ENCODE measurements at regions not wholly inside any gene's neighbourhood (a gene's known extent, or its start where the extent isn't known, plus 50 kb on each side); places are given as distances from the start of the nearest gene placed in this dataset.
A peak's percentile ranks its signal among the peaks of the same experiment; 100 is the strongest.

DNA sequence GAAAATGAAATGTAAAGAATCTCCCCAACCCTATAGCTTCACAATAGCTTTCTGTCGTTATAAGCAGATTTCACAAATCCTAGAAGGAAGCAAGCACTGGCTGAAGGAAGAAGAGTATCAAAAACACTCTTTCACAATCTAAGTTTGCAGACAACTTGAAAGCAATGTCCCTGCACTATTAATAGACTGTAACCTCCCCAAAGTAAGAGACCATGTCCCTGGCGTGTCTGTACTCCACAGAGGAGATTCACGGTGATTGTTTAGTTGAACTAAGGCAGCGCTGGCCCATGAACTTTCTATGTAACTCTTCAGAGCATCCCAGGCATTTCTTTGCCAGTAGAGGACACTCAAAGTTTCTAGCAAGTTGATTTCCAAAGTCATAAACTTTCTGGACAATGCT, 128.0 kb upstream of the HNRNPA3 start:
- no peak for DNase-seq
- peaks cover 0 to 5% of the 10 kb centered on the region in 2 donors for H3K9me3 Mint-ChIP-seq
- peaks cover 5 to 8% of the 10 kb centered on the region in 2 donors for H3K27me3 Mint-ChIP-seq
- no peak overlapping the region for H3K27ac Mint-ChIP-seq
- no peak for ATAC-seq (replicated peaks)
- no peak overlapping the region for H3K4me3 Mint-ChIP-seq
- no peaks in the 10 kb centered on the region for H3K36me3 Mint-ChIP-seq
- H3K4me1 Mint-ChIP-seq: no peaks in the 10 kb centered on the region

GRCh38 chr2:177088529-177088928, 124.1 kb upstream of the HNRNPA3 start:
- H3K27me3 Mint-ChIP-seq: peaks cover 0 to 12% of the 10 kb centered on the region in 2 donors
- H3K9me3 Mint-ChIP-seq: no peaks in the 10 kb centered on the region
- H3K36me3 Mint-ChIP-seq: no peaks in the 10 kb centered on the region
- H3K4me1 Mint-ChIP-seq: no peaks in the 10 kb centered on the region
- DNase-seq: no peak
- H3K4me3 Mint-ChIP-seq: no peak overlapping the region
- no peak for ATAC-seq (replicated peaks)
- no peak overlapping the region for H3K27ac Mint-ChIP-seq

- ATAC-seq (replicated peaks) (no peak), DNase-seq (no peak)
- no peaks in the 10 kb centered on the region for H3K9me3 Mint-ChIP-seq
- no peaks in the 10 kb centered on the region for H3K36me3 Mint-ChIP-seq
- no peak overlapping the region for H3K27ac Mint-ChIP-seq
- peaks cover 5 to 12% of the 10 kb centered on the region in 2 donors for H3K27me3 Mint-ChIP-seq
- H3K4me1 Mint-ChIP-seq: no peaks in the 10 kb centered on the region
- no peak overlapping the region for H3K4me3 Mint-ChIP-seq
Observed at GRCh38 chr2:177090967-177091366, 121.6 kb upstream of the HNRNPA3 start.

DNA sequence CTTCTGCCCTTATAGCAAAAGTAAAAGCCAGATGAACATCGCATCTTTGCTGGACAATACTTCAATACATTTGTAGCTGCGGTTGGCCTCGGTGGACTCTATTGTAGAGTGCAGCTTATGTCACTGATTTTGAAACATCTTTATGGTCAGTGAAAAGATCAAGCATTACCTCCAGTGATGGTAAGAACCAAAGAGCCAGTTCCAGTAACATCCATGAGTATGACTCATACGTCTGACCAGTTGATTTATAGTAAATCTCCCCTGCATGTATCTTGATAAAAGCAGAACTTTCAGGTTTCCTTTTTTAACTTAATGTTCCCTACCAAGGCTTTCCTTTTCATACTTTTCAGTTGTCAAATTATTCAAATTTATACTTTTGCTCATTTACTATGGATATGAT, 119.2 kb upstream of the HNRNPA3 start:
- no peaks in the 10 kb centered on the region for H3K36me3 Mint-ChIP-seq
- H3K4me3 Mint-ChIP-seq: no peak overlapping the region
- no peak overlapping the region for H3K27ac Mint-ChIP-seq
- no peaks in the 10 kb centered on the region for H3K4me1 Mint-ChIP-seq
- H3K9me3 Mint-ChIP-seq: no peaks in the 10 kb centered on the region
- DNase-seq (no peak), ATAC-seq (replicated peaks) (no peak)
- H3K27me3 Mint-ChIP-seq: peaks cover 5 to 12% of the 10 kb centered on the region in 2 donors

- Mint-ChIP-seq H3K27ac (no peak overlapping the region), H3K9me3 (peaks cover 4 to 6% of the 10 kb centered on the region in 2 donors), H3K4me3 (no peak overlapping the region), H3K36me3 (no peaks in the 10 kb centered on the region), H3K4me1 (no peaks in the 10 kb centered on the region), H3K27me3 (peaks cover 9 to 13% of the 10 kb centered on the region in 2 donors)
- DNase-seq (no peak), ATAC-seq (replicated peaks) (no peak)
Observed at GRCh38 chr2:177098001-177098613, 114.5 kb upstream of the HNRNPA3 start.

- DNase-seq (no peak), ATAC-seq (replicated peaks) (no peak)
- peaks cover 10 to 20% of the 10 kb centered on the region in 2 donors for H3K27me3 Mint-ChIP-seq
- no peak overlapping the region for H3K4me3 Mint-ChIP-seq
- no peaks in the 10 kb centered on the region for H3K36me3 Mint-ChIP-seq
- H3K27ac Mint-ChIP-seq: no peak overlapping the region
- H3K9me3 Mint-ChIP-seq: peaks cover 4 to 6% of the 10 kb centered on the region in 2 donors
- H3K4me1 Mint-ChIP-seq: no peaks in the 10 kb centered on the region
Observed at GRCh38 chr2:177101930-177102329, 110.7 kb upstream of the HNRNPA3 start.

- H3K27me3 Mint-ChIP-seq: peaks cover 19 to 29% of the 10 kb centered on the region in 2 donors
- no peaks in the 10 kb centered on the region for H3K36me3 Mint-ChIP-seq
- no peak overlapping the region for H3K27ac Mint-ChIP-seq
- H3K4me3 Mint-ChIP-seq: no peak overlapping the region
- H3K9me3 Mint-ChIP-seq: peaks cover 4 to 6% of the 10 kb centered on the region in 2 donors
- no peaks in the 10 kb centered on the region for H3K4me1 Mint-ChIP-seq
- no peak for DNase-seq
- ATAC-seq (replicated peaks): peak in 1 of 2 donors; percentile 45
Observed at GRCh38 chr2:177106212-177106611, 106.4 kb upstream of the HNRNPA3 start.

GRCh38 chr2:177108890-177109289, 103.7 kb upstream of the HNRNPA3 start:
- H3K27me3 Mint-ChIP-seq: peaks cover 8 to 25% of the 10 kb centered on the region in 2 donors
- H3K36me3 Mint-ChIP-seq: no peaks in the 10 kb centered on the region
- no peaks in the 10 kb centered on the region for H3K9me3 Mint-ChIP-seq
- no peak overlapping the region for H3K27ac Mint-ChIP-seq
- no peak overlapping the region for H3K4me3 Mint-ChIP-seq
- no peaks in the 10 kb centered on the region for H3K4me1 Mint-ChIP-seq
- DNase-seq (no peak), ATAC-seq (replicated peaks) (no peak)

DNA sequence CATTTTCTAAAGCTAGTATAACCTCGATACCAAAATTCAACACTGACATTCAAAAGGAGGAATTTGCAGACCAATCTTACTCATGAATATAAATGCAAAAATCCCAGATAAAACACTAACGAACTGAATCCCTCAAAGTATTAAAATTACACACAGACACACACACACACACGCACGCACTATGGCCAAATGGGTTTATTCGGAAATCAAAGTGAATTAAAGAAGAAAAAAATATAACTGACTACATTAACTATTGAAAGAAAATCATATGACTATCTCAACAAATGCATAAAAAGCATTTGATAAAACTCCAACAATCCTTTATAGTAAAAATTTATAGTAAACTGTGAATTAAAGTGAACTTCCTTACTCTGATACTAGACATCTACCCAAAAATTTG, 97.9 kb upstream of the HNRNPA3 start:
- H3K4me3 Mint-ChIP-seq: no peak overlapping the region
- peaks cover 0 to 1% of the 10 kb centered on the region in 2 donors for H3K27me3 Mint-ChIP-seq
- no peaks in the 10 kb centered on the region for H3K4me1 Mint-ChIP-seq
- H3K36me3 Mint-ChIP-seq: no peaks in the 10 kb centered on the region
- ATAC-seq (replicated peaks): no peak
- no peak overlapping the region for H3K27ac Mint-ChIP-seq
- H3K9me3 Mint-ChIP-seq: peaks cover 0 to 2% of the 10 kb centered on the region in 2 donors
- no peak for DNase-seq

- H3K4me3 Mint-ChIP-seq: no peak overlapping the region
- ATAC-seq (replicated peaks) (no peak), DNase-seq (no peak)
- H3K4me1 Mint-ChIP-seq: no peaks in the 10 kb centered on the region
- peaks cover 0 to 6% of the 10 kb centered on the region in 2 donors for H3K27me3 Mint-ChIP-seq
- no peaks in the 10 kb centered on the region for H3K36me3 Mint-ChIP-seq
- no peak overlapping the region for H3K27ac Mint-ChIP-seq
- H3K9me3 Mint-ChIP-seq: peaks cover 0 to 2% of the 10 kb centered on the region in 2 donors
Observed at GRCh38 chr2:177117755-177118154, 94.8 kb upstream of the HNRNPA3 start.

GRCh38 chr2:177118636-177119035, 94.0 kb upstream of the HNRNPA3 start:
- DNase-seq: no peak

DNA sequence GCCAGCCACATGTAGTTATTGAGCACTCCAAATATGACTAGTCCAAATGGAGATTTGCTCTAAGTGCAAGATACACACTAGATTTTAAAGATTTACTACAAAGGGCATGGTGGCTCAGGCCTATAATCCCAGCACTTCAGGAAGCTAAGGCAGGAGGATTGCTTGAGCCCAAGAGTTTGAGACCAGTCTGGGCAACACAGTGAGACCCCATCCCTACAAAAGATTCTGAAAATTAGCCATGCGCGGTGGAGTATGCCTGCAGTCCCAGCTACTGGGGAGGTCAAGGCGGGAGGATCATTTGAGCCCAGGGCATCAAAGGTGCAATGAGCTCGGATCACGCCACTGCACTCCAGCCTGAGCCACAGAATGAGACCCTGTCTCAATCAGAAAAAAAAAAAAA, 93.5 kb upstream of the HNRNPA3 start:
- Mint-ChIP-seq H3K27ac (no peak overlapping the region), H3K27me3 (peaks cover 0 to 12% of the 10 kb centered on the region in 2 donors), H3K4me1 (no peaks in the 10 kb centered on the region), H3K9me3 (peaks cover 0 to 2% of the 10 kb centered on the region in 2 donors), H3K4me3 (no peak overlapping the region), H3K36me3 (no peaks in the 10 kb centered on the region)
- ATAC-seq (replicated peaks) (no peak), DNase-seq (no peak)

More at GRCh38 chr2:177118636-177119035, 94.0 kb upstream of the HNRNPA3 start:
- Mint-ChIP-seq H3K9me3 (peaks cover 0 to 2% of the 10 kb centered on the region in 2 donors), H3K4me3 (no peak overlapping the region), H3K4me1 (no peaks in the 10 kb centered on the region), H3K36me3 (no peaks in the 10 kb centered on the region), H3K27me3 (peaks cover 0 to 12% of the 10 kb centered on the region in 2 donors), H3K27ac (no peak overlapping the region)
- ATAC-seq (replicated peaks): no peak

DNA sequence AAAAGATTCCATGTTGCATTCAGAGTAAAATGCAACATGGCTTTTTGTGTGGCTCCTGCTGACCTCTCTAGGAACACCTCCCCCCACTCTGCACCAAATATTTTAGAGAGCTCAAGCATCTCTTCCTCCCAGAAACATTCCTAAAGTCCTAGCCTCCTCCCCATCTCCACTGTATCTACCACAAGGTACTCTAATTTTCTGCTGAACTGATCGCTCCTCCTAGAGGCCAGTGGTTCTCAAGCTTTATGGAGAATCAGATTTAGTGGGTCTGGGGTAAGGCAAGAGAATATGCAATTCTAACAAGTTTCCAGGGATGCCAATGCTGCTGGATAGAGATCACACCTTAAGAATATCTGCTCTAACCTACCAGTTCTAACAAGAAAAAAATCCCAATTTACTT, 89.5 kb upstream of the HNRNPA3 start:
- no peak for DNase-seq
- Mint-ChIP-seq H3K4me3 (no peak overlapping the region), H3K4me1 (no peaks in the 10 kb centered on the region), H3K36me3 (no peaks in the 10 kb centered on the region), H3K9me3 (peaks cover 0 to 7% of the 10 kb centered on the region in 2 donors), H3K27me3 (peaks cover 0 to 12% of the 10 kb centered on the region in 2 donors), H3K27ac (no peak overlapping the region)
- ATAC-seq (replicated peaks): no peak

DNA sequence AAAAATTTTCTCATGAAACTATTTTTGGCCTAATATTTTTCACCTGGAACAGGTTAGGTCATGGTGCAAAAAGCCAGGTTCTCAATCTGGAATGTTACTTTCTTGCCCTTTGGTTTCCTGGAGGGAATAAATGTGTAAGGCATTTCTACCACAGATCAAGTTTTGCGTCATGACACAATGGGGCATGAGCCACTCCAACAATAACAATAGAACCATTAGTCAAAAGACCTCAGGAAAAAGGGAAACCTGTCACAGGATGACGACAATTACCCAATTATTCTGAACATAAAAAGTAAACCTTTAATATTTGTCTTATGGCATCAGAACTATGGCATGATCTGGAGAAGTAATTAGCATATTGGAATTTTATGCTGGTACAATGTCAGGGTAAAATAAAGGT, 88.2 kb upstream of the HNRNPA3 start:
- Mint-ChIP-seq H3K9me3 (peaks cover 0 to 8% of the 10 kb centered on the region in 2 donors), H3K4me1 (no peaks in the 10 kb centered on the region), H3K4me3 (no peak overlapping the region), H3K27me3 (peaks cover 0 to 12% of the 10 kb centered on the region in 2 donors), H3K36me3 (no peaks in the 10 kb centered on the region), H3K27ac (no peak overlapping the region)
- DNase-seq (no peak), ATAC-seq (replicated peaks) (no peak)

- H3K27me3 Mint-ChIP-seq: peaks cover 11 to 19% of the 10 kb centered on the region in 2 donors
- no peak overlapping the region for H3K4me3 Mint-ChIP-seq
- no peak for ATAC-seq (replicated peaks)
Observed at GRCh38 chr2:177127821-177128220, 84.8 kb upstream of the HNRNPA3 start.

More at GRCh38 chr2:177127821-177128220, 84.8 kb upstream of the HNRNPA3 start:
- peaks cover 0 to 8% of the 10 kb centered on the region in 2 donors for H3K9me3 Mint-ChIP-seq
- no peak overlapping the region for H3K27ac Mint-ChIP-seq
- H3K4me1 Mint-ChIP-seq: no peaks in the 10 kb centered on the region
- DNase-seq: no peak
- no peaks in the 10 kb centered on the region for H3K36me3 Mint-ChIP-seq
